HG02571 (cell line): ENCODE measurements at regions not wholly inside any gene's neighbourhood (a gene's known extent, or its start where the extent isn't known, plus 50 kb on each side); places are given as distances from the start of the nearest gene placed in this dataset.

Experiments
- ATAC-seq: cut with Tn5 transposase; IDR thresholded peaks from one replicate; pipeline ENCODE4 v1.9.1; 2021; ENCODE audit warnings: mild to moderate bottlenecking, moderate library complexity; ENCODE audit not compliant: unreplicated experiment

DNA sequence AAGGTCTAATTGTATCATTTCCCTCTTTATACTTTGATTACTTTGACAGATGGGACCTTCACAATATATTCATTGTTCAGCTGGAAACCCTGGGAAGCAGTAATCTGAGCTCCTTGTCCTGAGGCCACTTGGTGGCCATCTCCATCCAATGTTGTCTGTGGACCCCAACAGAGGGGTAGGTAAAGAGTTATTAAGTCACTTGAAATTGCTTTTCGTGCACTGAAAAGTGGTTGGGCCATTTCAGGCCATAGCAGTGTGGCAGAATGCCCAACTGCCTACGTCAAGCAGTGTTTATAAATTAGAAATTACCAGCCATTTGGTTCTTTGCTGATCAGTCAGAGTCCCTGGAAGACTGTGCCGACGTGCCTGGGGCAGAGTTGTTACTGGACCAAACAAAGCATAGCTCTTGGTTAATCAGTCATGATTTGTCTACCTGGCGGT is 308.3 kb upstream of the USP25 start:
- no peak for ATAC-seq

DNA sequence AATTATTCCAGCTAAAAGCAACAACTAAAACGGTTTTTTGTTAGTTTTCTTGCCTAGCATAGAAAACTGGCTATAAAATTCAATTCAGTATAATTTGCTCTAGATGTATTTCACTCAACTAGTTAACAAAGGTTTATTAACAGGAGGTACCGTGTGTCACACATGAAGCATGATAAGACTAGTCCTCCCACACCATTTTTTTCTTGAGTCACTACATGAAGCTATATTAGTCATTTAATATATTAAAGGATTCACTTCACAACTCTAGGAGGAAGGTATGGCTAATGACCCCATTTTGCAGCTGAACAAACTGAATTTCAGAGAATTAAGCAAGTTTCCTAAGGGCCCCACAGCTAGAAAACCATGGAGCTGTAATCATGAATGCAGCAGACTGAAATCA is 307.8 kb upstream of the USP25 start:
- no peak for ATAC-seq

DNA sequence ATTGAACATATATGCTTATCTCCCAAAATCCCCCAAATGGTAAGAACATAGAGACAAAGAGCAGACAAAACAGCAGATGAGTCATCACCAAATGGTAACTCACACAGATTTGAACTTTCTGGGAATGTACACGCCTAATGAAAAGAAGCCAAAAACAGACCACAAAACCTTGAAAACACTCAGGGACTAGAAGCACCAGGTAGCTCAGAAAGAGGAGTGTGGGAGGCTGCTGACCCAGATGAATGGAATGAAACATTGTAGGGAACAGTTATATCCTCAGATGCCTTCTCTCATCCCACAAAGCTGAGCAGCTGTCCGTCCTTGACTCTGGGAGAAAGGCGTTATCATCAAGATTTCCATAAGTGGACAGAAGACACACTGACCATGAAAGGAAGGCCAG is 307.0 kb upstream of the USP25 start:
- ATAC-seq = no peak

DNA sequence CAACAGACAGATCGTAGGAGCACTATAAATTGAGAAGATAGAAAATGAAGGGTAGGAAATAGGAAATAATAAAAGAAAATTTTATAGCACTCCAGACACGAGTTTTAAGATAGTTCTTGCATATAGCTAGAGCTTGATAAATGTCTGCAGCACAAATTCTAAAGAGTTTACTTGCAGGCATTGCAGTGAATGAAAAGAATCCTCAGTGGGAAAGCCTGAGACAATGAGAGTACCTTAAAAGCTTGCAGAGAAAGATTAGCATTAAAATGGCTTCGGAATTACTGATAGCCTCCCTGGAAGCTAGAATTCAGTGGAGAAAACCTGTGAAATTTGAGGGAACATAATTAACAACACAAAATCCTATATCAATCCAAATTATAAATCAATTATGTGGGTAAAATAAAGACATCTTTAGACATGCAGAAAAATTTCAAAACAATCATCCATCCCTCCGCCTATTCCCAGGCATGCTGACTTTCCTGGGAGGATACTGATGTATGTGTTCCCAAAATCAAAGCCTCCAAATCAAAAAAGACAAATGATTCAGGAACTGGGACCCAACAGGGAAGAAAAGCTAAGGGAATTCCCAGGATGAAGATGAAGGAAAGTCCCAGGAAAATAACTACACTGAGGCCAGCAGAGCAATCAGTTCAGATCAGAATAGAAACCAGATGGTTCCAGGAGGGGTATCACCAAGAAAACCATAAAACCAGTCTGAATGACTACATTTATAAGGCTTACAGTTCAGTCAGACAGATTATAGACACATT is 305.9 kb upstream of the USP25 start:
- ATAC-seq = no peak

DNA sequence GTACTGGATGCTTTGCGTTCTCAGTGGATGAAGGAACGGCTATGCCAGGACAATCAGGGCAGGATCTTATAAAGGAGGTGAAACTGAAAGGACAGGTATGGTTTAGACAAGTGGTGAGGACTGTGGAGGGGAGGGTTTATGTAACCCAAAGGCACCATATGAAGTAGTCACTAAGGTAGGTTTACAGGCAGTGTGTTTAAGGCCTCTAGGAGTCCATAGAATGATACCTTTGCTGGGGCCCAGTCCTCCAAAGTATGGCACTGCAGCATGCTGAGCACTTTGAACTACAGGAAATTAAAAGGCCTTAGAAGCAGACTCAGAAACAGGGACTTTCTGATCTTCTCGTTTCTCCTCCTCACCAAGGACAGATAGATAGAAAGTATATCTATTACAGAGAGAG is 304.7 kb upstream of the USP25 start:
- no peak for ATAC-seq

DNA sequence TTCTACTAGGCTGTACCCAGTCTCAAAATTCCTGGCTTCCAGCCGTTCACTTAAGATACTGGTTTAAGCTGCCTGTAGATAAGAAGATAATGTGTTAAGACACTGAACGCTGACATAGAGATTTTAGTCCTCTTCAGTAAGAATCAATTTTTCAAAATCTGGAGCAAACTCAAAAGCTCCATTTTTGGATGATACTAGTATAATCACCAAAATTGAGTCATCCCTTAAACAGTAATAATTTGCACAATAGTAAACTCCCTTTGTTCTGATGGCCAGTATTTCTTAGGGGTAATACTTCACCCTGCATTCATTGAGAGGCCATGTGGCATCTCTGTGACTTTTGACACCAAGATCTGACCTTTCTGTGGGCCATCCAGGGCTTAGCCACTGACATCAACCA is 299.8 kb upstream of the USP25 start:
- no peak for ATAC-seq

DNA sequence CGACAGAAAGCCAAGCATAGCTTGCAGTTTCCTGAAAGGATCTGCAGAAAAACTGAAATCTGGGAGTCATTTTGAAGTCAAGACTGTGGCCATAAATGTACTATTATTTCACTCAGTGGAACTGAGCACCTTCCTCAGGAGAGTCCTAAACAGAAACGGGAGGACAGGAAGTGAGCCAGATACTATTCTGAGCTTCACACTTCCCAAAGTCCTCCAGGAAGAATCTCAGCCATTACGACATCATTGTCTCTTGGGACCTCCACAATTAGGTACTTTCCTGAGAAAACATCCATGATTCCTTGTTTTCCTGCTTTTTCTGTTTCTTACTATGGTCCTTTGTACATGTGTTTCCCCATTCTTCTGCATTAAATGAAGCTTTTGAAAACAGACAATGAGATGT is 299.2 kb upstream of the USP25 start:
- no peak for ATAC-seq

DNA sequence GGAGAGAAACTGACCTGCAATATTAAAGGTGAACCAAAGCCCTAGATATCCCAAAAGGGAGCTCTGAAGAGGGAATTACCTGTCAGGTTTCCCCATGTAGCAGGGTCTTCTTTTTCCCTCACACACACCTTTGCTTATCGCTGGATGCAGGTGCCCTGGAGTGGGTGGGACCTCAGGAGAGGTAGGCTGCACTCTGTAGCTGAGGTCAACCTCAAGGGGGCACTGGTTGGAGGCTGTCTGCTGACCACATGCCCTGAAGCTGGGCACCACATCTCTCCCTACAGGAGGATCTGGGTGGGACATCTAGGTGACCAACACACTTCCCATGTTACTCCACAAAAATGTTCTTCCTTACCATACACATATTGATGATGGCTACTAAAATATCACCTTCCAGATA is 298.7 kb upstream of the USP25 start:
- ATAC-seq = no peak

DNA sequence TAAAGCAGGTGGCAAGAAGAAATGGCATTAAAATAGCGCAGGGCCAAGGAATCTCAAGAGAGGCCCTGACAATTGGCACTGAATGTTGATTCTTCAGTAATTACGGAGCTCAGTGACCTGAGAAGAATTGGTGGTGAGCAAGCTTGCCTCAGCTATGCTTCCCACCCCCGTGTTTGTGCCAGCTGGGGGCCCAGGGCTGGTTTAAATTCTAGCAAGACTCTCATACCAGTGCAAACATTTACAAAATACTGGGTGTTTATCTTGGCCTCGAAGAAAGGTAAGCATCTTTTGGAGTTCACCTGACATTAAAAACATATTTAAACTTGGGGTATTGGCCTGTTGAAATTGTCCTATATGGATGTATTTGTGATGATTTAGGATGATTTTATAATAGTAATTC is 296.7 kb upstream of the USP25 start:
- no peak for ATAC-seq

DNA sequence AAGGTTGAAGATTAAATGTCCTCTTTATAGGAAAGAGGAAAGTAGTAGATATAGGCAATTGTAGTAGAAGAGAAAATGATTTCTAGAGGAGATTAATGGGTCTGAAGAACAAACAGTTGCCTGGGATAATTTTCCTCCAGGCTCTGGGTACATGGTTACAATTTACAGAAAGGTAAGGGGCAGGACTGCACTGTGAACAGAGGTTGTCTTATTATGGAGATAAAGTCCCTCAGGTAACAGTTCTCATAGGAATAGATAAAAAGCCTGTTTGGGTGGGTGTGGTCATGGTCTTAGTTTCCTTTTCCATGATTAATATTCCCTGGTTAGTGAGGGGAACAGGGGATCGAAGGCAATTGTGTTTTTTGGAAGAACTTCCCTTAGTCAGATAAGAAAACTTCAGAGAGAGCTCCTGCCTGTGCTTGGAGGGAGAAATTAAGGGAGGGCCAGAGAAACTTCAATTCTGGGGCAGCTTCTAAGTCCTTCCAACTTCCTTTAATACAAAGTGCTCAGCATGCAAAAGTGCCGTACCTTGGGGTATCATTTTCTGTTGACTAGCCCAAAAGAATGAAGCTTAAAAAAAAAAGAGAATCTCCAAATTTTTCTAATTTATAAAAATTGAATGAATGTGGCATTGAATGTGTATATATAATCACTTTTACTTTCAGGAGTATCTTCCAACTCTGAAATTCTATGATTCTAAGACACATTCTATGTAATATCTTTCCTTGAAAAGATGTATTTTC is 295.4 kb upstream of the USP25 start:
- no peak for ATAC-seq

DNA sequence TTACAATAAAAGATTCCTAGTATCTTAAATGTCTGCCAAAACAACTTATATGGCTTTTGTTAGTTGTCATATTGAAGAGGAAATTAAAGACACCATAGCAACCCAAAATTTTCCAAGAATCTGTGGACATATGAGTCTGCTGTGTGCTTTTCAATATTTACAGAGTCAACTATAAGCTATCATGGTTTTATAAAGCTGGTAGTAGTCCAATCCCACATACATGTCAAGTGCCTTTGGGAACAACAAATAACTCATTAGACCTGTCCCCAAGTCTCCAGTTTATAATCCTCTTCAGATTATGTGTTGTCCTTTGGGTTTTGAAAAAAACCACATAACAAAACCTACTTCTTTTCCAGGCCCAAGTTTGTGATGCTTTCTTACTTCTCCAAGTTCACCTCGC is 293.8 kb upstream of the USP25 start:
- ATAC-seq = no peak

DNA sequence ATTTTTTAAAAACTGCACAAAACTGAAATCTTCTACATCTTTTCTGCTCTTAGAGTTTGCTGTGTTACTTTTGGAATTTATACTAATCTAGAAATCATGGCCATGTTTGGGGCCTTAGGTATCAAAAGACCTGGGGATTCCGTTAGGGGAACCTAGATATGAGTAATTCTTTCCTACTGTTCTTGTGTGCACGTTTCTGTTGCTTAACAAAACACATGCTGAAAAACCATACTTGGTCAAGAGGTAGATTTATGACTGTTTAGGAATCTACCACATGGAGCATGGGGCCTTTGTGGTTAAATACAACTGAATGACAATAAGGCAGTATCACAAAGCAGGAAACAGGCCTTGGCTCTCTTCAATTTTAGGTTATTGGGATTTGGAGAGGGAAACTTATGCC is 291.9 kb upstream of the USP25 start:
- ATAC-seq = peak; percentile 87

DNA sequence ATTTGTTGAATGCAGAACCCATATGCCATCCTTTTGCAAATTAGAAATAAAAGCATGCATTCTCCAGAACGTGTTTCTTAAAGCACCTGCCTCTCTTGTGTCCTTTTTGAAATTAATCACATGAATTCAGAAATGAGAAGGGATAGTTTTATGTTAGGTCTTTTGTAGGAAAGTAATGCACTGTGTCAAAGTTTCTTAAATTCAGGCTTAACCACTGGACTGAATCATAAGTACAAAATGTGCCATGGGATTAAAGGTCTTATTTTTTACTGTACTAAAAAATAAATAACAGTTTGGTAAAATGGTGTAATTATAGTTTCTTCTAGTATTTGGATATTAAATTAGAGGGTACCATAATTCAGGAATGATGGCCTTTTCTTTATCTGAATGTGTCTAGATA is 290.1 kb upstream of the USP25 start:
- ATAC-seq = no peak

DNA sequence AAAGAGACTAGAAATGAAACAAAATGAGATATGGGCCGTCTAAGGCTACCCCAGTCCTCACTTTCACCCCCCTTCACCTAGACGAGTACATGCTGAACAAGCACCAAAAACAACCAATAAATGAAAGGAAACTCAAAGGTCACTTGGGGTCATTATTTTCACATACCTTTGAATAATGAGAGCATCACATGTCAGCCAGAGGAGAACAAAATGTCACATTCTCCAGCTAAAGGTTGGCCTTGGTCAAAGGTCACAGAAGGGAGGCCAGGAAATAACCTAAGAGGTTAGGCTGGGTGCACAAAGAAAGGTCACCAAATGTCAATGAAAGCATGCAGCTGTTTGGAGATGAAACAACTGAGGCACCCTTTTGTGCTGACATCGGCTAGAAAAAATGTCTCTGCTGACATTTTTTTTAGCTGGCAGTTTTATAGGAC is 288.7 kb upstream of the USP25 start:
- no peak for ATAC-seq

DNA sequence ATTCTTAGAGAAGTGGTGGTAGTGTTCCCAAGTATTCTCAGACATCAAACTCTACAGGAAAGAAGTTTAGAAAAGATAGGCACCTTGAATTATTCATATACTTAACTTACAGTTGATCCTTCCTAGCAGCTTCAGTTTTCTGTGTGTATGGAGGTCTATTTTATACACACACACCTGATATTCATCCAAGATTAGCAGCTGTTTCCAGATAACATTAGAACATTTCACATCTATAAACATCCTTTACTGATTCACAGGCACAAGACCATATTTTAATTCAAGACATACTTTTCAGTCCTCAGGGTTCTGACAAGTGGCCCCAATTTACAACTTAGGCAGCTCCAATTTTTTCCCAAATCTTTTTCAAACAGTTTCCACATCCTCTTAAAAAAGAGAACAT is 287.8 kb upstream of the USP25 start:
- no peak for ATAC-seq

DNA sequence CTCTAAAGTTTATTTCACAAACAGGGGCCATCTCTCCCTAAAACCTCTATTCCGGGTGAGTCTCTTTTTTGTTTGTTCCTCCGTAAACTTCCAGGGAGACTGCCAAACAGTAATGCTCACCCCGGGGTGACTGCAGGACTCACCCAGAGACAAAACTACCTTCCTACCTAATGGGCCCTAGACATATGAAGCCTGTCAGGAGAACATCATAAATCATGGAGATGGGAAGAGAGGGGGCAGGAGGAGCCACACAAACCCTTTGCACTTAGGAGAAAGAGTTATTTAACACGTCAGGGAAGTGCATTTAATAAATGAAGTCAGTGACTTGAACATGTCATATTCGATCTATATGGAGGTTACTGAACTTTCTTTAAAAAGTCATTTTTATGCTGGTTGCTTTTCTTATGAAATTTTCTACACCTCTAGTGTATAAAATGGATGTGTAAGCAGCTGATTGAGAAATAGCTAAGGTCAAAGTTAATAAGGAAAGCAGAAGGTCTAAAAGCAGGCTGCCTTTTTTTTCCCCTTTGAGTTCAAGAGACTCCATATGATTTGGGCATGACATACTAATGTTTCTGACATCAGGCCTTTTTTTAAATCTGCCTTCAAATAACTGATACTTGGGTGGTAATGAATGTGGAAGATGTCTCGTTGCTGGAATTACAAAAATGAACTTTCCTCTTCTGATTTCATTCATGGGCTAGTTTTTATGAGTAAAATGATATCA is 286.9 kb upstream of the USP25 start:
- no peak for ATAC-seq

DNA sequence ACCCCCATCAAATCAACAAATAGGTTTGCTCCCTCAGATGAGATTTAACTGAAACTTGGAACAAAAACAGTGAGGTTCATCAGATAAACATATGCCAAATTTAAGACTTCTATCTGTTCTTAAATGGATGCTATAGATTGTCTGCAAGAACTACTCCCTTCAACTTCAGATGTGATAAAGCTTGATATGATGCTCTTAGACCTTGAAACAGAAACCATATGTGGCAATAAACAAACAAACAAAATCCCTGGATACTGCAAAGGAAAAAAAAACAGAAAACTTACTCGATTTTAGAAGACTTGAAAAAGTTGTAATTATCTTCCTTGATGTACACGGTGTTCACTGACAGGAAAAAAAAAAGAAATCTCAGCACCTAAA is 286.1 kb upstream of the USP25 start:
- no peak for ATAC-seq

DNA sequence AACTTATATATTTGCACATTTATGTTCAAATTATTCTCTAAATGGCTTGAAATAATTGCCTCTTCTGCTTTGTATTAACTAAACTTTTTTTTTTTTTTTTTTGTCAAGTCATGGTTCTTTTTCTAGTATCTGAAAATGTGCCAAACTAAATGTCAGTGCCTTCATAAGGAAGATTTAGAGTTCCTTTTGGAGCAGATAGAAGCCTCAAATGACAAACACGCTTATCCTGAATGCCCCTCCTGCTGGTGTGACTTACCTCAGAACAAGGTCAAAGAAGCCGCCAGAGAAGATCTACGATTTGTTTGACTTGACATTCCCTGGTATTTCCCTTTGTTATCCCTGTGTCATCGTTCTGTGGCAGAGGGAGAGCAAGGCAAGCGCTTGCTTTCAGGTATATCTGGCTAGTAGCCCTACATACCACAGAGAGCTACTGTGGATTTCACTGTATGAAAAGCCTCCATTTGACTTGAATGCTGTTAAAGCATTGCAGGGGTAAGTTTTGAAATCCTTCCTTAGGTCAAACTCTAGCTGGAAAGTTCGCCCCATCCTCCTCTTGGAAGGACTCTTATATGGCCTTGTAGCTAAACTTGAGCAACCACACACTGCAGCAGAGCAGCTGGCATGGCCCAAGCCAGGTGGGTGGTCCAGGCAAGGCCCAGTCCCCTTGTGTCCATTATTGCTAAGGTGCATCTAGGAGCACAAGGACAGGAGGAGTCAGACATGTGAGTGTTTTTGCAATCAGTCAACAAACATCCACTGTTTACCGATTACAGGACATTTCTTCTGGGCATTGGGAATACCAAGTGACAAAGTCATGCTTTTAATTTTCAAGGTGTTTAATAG is 285.4 kb upstream of the USP25 start:
- ATAC-seq = no peak

DNA sequence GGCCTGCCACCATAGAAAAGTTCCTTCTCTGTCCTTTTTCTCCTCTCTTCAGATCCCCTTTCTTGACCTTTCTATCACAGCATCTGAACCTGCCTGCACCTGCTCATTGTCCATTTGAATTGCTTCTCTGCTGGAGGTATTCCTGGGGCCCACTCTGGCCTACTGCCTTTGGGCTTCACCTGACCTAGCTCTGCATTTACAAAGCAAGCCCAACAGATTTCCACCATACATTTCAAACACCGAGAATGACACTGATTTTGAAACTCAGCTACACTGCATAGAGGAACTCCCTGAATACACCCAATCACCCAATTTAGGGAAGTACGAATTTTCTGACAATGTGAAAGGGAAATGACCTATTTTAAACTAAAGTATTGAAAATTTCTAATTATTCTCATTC is 284.5 kb upstream of the USP25 start:
- ATAC-seq = peak; percentile 81

DNA sequence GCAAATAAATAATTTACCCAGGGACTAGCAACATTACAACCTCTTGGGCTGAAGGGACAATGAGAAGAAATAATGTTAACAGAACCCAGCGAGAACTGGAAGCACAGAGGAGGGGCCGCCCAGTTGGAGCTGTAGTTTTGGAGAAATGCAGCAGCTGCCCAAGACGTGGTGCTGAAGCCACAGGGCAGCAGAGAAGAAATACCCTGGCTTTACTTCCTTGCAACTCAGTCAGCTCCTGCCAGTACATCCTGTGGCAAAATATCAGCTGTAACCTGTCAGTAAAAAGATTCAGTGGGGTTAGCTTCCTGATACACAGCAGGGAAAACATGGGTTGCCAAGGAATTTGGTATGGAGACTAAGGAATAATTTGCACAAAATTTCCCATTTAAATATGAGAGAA is 283.6 kb upstream of the USP25 start:
- no peak for ATAC-seq

DNA sequence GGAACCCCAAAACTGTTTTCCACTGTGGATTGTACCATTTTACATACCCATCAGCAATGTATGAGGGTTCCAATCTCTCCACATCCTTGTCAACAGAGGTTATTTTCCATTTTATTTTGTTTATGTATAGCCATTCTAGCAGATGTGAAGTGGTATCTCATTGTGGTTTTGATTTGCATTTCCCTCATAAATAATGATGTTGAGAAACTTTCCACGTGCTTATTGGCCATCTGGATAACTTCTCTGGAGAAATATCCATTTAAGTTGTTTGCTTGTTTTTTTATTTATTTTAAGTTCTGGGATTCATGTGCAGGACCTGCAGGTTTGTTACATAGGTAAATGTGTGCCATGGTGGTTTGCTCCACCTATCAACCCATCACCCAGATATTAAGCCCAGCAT is 280.2 kb upstream of the USP25 start:
- no peak for ATAC-seq
